HG03196 (cell line): ENCODE measurements at regions not wholly inside any gene's neighbourhood (a gene's known extent, or its start where the extent isn't known, plus 50 kb on each side); places are given as distances from the start of the nearest gene placed in this dataset.

Experiments
- ATAC-seq: cut with Tn5 transposase; IDR thresholded peaks from one replicate; pipeline ENCODE4 v1.9.1; 2021; ENCODE audit not compliant: unreplicated experiment

- ATAC-seq = no peak
Observed at GRCh38 chr5:74299833-74300232, 340.7 kb downstream of the ENC1 start.

GRCh38 chr5:74296685-74297408, 343.7 kb downstream of the ENC1 start:
- ATAC-seq = no peak

GRCh38 chr5:74295676-74296075, 344.9 kb downstream of the ENC1 start:
- ATAC-seq = no peak

- no peak for ATAC-seq
Observed at GRCh38 chr5:74295141-74295540, 345.4 kb downstream of the ENC1 start.

GRCh38 chr5:74294231-74294705, 346.3 kb downstream of the ENC1 start:
- ATAC-seq = peak; percentile 54

GRCh38 chr5:74293182-74293581, 347.3 kb downstream of the ENC1 start:
- ATAC-seq = no peak

- ATAC-seq = no peak
Observed at GRCh38 chr5:74290634-74291241, 349.8 kb downstream of the ENC1 start.

- ATAC-seq = no peak
Observed at GRCh38 chr5:74289691-74290090, 350.8 kb downstream of the ENC1 start.

GRCh38 chr5:74289238-74289637, 351.3 kb downstream of the ENC1 start:
- no peak for ATAC-seq

- ATAC-seq = no peak
Observed at GRCh38 chr5:74288448-74289108, 351.9 kb downstream of the ENC1 start.

GRCh38 chr5:74288038-74288437, 352.5 kb downstream of the ENC1 start:
- no peak for ATAC-seq

GRCh38 chr5:74286734-74287695, 353.5 kb downstream of the ENC1 start:
- ATAC-seq = no peak

GRCh38 chr5:74285675-74286280, 354.8 kb downstream of the ENC1 start:
- ATAC-seq = no peak

- no peak for ATAC-seq
Observed at GRCh38 chr5:74282490-74282889, 358.0 kb downstream of the ENC1 start.

GRCh38 chr5:74281166-74281565, 359.4 kb downstream of the ENC1 start:
- ATAC-seq = no peak

- no peak for ATAC-seq
Observed at GRCh38 chr5:74280306-74280705, 360.2 kb downstream of the ENC1 start.

GRCh38 chr5:74279244-74279643, 361.3 kb downstream of the ENC1 start:
- no peak for ATAC-seq

- no peak for ATAC-seq
Observed at GRCh38 chr5:74277418-74277817, 363.1 kb downstream of the ENC1 start.

- no peak for ATAC-seq
Observed at GRCh38 chr5:74275171-74275992, 365.1 kb downstream of the ENC1 start.

GRCh38 chr5:74274326-74274725, 366.2 kb downstream of the ENC1 start:
- ATAC-seq = no peak
